ENCODE measurements at regions not wholly inside any gene's neighbourhood (a gene's known extent, or its start where the extent isn't known, plus 50 kb on each side); places are given as distances from the start of the nearest gene placed in this dataset.

- Histone ChIP-seq H3K9me1 (ENCODE audit: insufficient read depth, low read length) (no peaks in the 10 kb centered on the region), H2AFZ (replicated peaks; ENCODE audit: low read length, poor library complexity) (no peak overlapping the region), H2AK9ac (replicated peaks; ENCODE audit: low read depth, low read length, poor library complexity) (no peak overlapping the region), H4K20me1 (ENCODE audit: insufficient read depth, low read length) (no peaks in the 10 kb centered on the region), H3K9me3 (ENCODE audit: control insufficient read depth, insufficient read depth, low read length) (peaks cover 18% of the 10 kb centered on the region), H4K5ac (ENCODE audit: low read depth, low read length) (no peak overlapping the region), H4K91ac (ENCODE audit: insufficient read depth, low read depth, low read length) (no peak overlapping the region), H2BK15ac (ENCODE audit: low read depth, low read length) (no peak overlapping the region), H3K27ac (ENCODE audit: insufficient read depth, low read length) (no peak overlapping the region), H3K79me1 (ENCODE audit: low read depth in 1 of 2, low read length in 2 of 2) (no peaks in the 10 kb centered on the region), H2AK5ac (ENCODE audit: low read depth, low read length) (no peak overlapping the region), H3K4me2 (ENCODE audit: low read depth, low read length) (no peak overlapping the region), H3K36me3 (ENCODE audit: control insufficient read depth, insufficient read depth, low read length) (no peaks in the 10 kb centered on the region), H4K8ac (ENCODE audit: low read depth in 2 of 2, low read length in 2 of 2) (no peak overlapping the region), H3K18ac (ENCODE audit: low read depth, low read length) (no peak overlapping the region), H3K56ac (ENCODE audit: extremely low read depth, insufficient read depth, low read length) (no peak overlapping the region), H3K4me3 (ENCODE audit: insufficient read depth, low read depth, low read length) (no peak overlapping the region), H3K23ac (ENCODE audit: low read depth, low read length) (no peak overlapping the region), H3K4me1 (ENCODE audit: control insufficient read depth, insufficient read depth, low read length) (no peaks in the 10 kb centered on the region), H3K14ac (replicated peaks; ENCODE audit: low read depth, low read length) (no peak overlapping the region), H2BK120ac (ENCODE audit: low read depth, low read length) (no peak overlapping the region), H3K9ac (ENCODE audit: low read depth, low read length) (no peak overlapping the region), H3K27me3 (ENCODE audit: control insufficient read depth, insufficient read depth, low read length) (no peaks in the 10 kb centered on the region), H2BK5ac (ENCODE audit: low read depth, low read length, poor library complexity, severe bottlenecking) (no peak overlapping the region), H2BK20ac (ENCODE audit: low read depth, low read length) (no peak overlapping the region), H3K4ac (ENCODE audit: low read depth, low read length) (no peak overlapping the region)
- dilution Hi-C loops (cut with HindIII; ENCODE audit: low sequenced_read_pairs, unreplicated experiment) (no loop called here), in situ Hi-C loops (cut with MboI; ENCODE audit: low sequenced_read_pairs) (no loop called here), intact Hi-C loops (cut with micrococcal nuclease) (no loop called here)
- no peak for TF ChIP-seq CHD1 (IDR thresholded peaks at IDR 0.05; ENCODE audit: low read depth, low read length)
- TF ChIP-seq MAFK (IDR thresholded peaks at IDR 0.05; ENCODE audit: low read depth, low read length) = no peak
- no peak for TF ChIP-seq RCOR1 (IDR thresholded peaks at IDR 0.05; ENCODE audit: insufficient replicate concordance, low read length)
- no peak for TF ChIP-seq FOS (IDR thresholded peaks at IDR 0.05; ENCODE audit: low read depth, low read length)
- no peak for TF ChIP-seq BHLHE40 (IDR thresholded peaks at IDR 0.05; ENCODE audit: low read depth, low read length)
- TF ChIP-seq USF2 (IDR thresholded peaks at IDR 0.05; ENCODE audit: low read depth, low read length) = no peak
- TF ChIP-seq NFE2L2 (IDR thresholded peaks at IDR 0.05; ENCODE audit: low read depth, low read length) = no peak
- no peak for TF ChIP-seq ELK1 (IDR thresholded peaks at IDR 0.05; ENCODE audit: borderline replicate concordance, low read depth, low read length)
- no peak for TF ChIP-seq MAZ (IDR thresholded peaks at IDR 0.05; ENCODE audit: borderline replicate concordance, low read depth, low read length)
- TF ChIP-seq RFX5 (IDR thresholded peaks at IDR 0.05; ENCODE audit: low read depth, low read length) = no peak
- no peak for TF ChIP-seq RAD21 (IDR thresholded peaks at IDR 0.05; ENCODE audit: low read length)
- TF ChIP-seq CEBPB (IDR thresholded peaks at IDR 0.05; ENCODE audit: low read depth, low read length) = no peak
- TF ChIP-seq POLR2A (IDR thresholded peaks at IDR 0.05; ENCODE audit: low read depth, low read length) = no peak
- TF ChIP-seq MXI1 (IDR thresholded peaks at IDR 0.05; ENCODE audit: borderline replicate concordance, low read depth, low read length) = no peak
- CTCF ChIA-PET = no interaction called here
- DNase-seq (no peak), ATAC-seq (ENCODE audit: low read depth) (no peak)
- no TSS peak for BruUV-seq (replicated peaks)
- WGBS, 2 experiments (ENCODE audit: extremely low coverage in 2 of 2, insufficient read length in 1 of 2) = no CpG with 5 or more reads among the region's 1 CpG
- POLR2A ChIA-PET (ENCODE audit: unreplicated experiment) = interaction anchor here (0.5 kb wide), 1 partner anchor 48 kb away, joined by 3 read pairs; no protein-coding TSS in a partner anchor
Observed at GRCh38 chr17:52995147-52995546, 827.6 kb upstream of the KIF2B start.

Data from IMR-90 (cell line).